ENCODE measurements at regions not wholly inside any gene's neighbourhood (a gene's known extent, or its start where the extent isn't known, plus 50 kb on each side); places are given as distances from the start of the nearest gene placed in this dataset.

DNA sequence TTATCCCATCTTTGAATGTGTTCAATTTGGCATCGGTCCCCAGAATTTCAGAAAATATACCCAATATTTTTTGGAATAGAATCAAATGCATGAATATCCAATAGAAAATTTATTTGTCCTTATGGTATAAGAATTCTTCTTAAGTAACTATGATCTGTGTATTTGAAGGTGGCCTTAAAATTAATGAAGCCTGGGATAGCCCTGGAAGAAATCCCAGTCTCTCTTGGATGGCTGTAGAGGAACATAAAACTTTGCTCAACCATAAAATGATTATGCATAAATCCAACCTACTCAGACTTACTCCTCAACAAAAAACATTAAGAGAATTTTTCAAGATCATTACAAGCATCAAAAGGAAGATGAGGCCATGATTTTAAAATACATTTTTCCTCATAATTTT, 269.4 kb upstream of the SMIM31 start:
- TF ChIP-seq, protein P1, sequence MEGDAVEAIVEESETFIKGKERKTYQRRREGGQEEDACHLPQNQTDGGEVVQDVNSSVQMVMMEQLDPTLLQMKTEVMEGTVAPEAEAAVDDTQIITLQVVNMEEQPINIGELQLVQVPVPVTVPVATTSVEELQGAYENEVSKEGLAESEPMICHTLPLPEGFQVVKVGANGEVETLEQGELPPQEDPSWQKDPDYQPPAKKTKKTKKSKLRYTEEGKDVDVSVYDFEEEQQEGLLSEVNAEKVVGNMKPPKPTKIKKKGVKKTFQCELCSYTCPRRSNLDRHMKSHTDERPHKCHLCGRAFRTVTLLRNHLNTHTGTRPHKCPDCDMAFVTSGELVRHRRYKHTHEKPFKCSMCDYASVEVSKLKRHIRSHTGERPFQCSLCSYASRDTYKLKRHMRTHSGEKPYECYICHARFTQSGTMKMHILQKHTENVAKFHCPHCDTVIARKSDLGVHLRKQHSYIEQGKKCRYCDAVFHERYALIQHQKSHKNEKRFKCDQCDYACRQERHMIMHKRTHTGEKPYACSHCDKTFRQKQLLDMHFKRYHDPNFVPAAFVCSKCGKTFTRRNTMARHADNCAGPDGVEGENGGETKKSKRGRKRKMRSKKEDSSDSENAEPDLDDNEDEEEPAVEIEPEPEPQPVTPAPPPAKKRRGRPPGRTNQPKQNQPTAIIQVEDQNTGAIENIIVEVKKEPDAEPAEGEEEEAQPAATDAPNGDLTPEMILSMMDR (conservative IDR thresholded peaks at IDR 0.05; ENCODE audit: control insufficient read depth, insufficient read depth, low read depth, low read length): no peak
- no peak for DNase-seq (ENCODE audit: low read depth)
- no peak overlapping the region for H3K4me3 ChIP-seq (ENCODE audit: control insufficient read depth, low read depth, low read length)

DNA sequence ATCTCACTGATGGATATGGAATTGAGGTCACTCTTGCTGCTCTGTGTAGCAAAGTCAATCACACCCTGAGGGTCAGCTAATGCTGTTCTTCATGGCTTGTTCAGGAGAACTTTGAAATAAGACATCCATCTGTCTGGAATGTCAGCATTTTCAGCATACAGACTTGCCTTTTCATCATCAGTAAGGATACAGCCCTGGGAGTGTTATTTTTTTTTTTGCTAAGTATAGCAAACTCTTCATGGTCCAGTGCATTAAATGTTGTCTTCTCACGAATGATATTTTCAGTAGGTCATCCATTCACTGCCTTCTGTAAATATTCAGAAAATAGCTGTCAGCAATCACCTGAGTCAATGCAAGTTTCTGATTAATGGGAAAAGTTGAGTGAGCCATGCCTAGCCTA, 268.8 kb upstream of the SMIM31 start:
- TF ChIP-seq, protein P1 (conservative IDR thresholded peaks at IDR 0.05; ENCODE audit: control insufficient read depth, insufficient read depth, low read depth, low read length): no peak
- no peak for DNase-seq (ENCODE audit: low read depth)
- no peak overlapping the region for H3K4me3 ChIP-seq (ENCODE audit: control insufficient read depth, low read depth, low read length)

DNA sequence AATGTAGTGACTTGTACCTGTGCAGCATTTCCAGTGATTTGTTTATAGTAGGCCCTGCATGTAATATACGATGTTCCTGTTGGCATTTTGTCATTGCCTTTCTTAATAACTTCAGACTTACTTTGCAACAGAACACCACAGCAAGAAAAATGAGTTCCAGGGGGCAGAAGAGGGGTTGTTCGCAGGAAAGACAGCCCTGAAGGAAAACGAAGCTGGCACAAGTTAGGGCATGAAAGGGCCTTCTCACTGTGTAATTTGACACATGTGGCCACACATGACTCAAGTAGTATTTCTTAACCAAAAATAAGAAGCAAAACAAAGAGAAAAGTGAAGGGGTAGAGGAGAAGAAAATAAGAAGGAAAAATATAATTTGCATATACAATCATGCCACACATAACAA, 265.8 kb upstream of the SMIM31 start:
- H3K4me3 ChIP-seq (ENCODE audit: control insufficient read depth, low read depth, low read length): no peak overlapping the region
- no peak for DNase-seq (ENCODE audit: low read depth)
- TF ChIP-seq, protein P1 (conservative IDR thresholded peaks at IDR 0.05; ENCODE audit: control insufficient read depth, insufficient read depth, low read depth, low read length): no peak

DNA sequence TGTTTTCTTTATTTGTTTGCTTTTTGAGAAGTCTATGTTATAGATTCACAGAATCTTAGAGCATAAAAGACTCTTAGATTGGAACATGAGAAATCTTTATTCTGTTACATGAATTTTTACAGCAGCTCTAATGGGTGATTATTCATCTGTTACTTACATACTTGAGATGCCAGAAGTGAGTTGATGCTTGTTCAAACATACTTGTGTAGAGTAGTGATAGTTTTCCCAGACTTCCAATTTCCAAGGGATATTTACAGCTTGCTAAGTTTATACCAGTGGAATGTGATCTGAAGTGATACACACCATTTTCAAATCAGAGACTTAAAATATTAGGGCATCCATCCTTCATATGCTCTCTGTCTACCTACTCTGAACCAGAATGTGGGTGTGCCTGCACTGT, 252.9 kb upstream of the SMIM31 start:
- DNase-seq (ENCODE audit: low read depth): no peak
- H3K4me3 ChIP-seq (ENCODE audit: control insufficient read depth, low read depth, low read length): no peak overlapping the region
- TF ChIP-seq, protein P1 (conservative IDR thresholded peaks at IDR 0.05; ENCODE audit: control insufficient read depth, insufficient read depth, low read depth, low read length): no peak

DNA sequence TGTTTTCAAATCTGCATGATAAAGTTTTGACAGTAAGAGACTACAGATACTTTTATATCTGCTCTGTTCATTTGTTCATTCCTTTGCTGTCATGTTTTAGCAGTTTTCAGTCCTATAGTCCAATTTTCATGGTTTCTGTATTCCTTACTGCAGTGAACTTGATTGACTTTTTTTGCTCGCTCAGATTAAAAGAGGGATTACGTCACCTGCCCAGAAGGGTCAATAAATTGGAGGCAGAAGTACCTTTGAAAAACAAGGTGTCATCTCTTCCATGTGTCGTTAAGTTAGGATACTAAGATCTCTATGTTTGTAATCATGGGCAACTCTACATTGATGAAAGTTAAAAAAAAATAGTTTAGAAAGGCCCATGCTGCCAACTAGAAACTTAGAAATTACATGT, 250.1 kb upstream of the SMIM31 start:
- no peak overlapping the region for H3K4me3 ChIP-seq (ENCODE audit: control insufficient read depth, low read depth, low read length)
- DNase-seq (ENCODE audit: low read depth): no peak
- TF ChIP-seq, protein P1 (conservative IDR thresholded peaks at IDR 0.05; ENCODE audit: control insufficient read depth, insufficient read depth, low read depth, low read length): no peak

DNA sequence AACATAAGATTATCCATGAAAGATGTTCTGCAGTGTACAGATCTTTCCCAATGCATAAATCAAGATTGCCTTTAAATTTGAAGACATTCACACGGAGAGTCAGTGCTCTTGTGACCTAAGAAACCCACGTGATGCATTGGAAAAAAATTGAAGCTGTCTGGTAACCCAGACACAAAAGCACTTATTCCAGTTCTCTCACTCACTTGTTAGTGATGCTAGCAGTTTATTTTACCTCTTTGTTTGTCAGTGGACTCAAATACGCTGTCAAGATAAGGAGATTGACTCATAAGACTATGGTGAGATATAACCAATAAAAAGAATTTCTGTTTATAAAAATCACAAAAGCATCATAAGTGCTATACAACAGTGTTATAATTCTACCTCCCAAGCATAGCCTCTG, 245.8 kb upstream of the SMIM31 start:
- DNase-seq (ENCODE audit: low read depth): no peak
- TF ChIP-seq, protein P1 (conservative IDR thresholded peaks at IDR 0.05; ENCODE audit: control insufficient read depth, insufficient read depth, low read depth, low read length): no peak
- no peak overlapping the region for H3K4me3 ChIP-seq (ENCODE audit: control insufficient read depth, low read depth, low read length)

DNA sequence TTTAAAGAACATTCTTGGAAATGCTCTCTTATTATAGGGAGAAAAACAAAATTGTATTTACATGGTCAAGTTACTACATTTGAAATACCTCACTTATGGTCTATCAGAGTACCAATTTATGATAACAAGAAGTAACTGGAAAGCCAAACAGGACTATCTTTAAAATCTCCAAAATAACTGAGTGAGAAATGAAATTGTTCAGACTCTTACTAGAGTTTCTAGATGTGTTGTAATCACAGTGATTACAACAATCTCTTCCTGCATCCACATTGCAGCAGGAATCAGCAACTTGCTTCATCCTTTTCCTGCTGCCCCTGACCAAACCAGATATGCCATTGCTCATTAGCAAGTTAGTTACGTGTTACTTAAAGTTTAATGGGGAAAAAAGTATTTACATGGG, 245.2 kb upstream of the SMIM31 start:
- TF ChIP-seq, protein P1 (conservative IDR thresholded peaks at IDR 0.05; ENCODE audit: control insufficient read depth, insufficient read depth, low read depth, low read length): no peak
- H3K4me3 ChIP-seq (ENCODE audit: control insufficient read depth, low read depth, low read length): no peak overlapping the region
- no peak for DNase-seq (ENCODE audit: low read depth)

Measured in fibroblast of mammary gland (primary cell).